DOHH2 (cell line): ENCODE measurements at regions not wholly inside any gene's neighbourhood (a gene's known extent, or its start where the extent isn't known, plus 50 kb on each side); places are given as distances from the start of the nearest gene placed in this dataset.

ENCODE experiments used
- H3F3A ChIP-seq: fragments of 200-600 bp; sonication (generic), shearing (Covaris generic); 2 replicates; pipeline ENCODE4 v1.6.0; 2016; ENCODE audit warnings: antibody characterized with exemption, mild to moderate bottlenecking; ENCODE audit not compliant: control insufficient read depth, insufficient read depth
- H3K27ac ChIP-seq: fragments of 200-600 bp; sonication (generic); 2 replicates; pipeline ENCODE4 v1.5.1; 2014; ENCODE audit warnings: low read depth, mild to moderate bottlenecking, low read length, moderate library complexity
- H3K27me3 ChIP-seq: fragments of 200-600 bp; sonication (generic); 2 replicates; pipeline ENCODE4 v1.6.1; 2014; ENCODE audit warnings: mild to moderate bottlenecking, low read length, mixed read lengths; ENCODE audit not compliant: control insufficient read depth
- H3K36me3 ChIP-seq: fragments of 200-600 bp; sonication (generic); 2 replicates; pipeline ENCODE4 v1.6.1; 2014; ENCODE audit warnings: mild to moderate bottlenecking, low read length, moderate library complexity, mixed read lengths; ENCODE audit not compliant: control insufficient read depth
- H3K4me1 ChIP-seq: fragments of 200-600 bp; sonication (generic); 2 replicates; pipeline ENCODE4 v1.6.1; 2014; ENCODE audit warnings: mild to moderate bottlenecking, low read length, mixed read lengths; ENCODE audit not compliant: control insufficient read depth
- H3K4me2 ChIP-seq: fragments of 200-600 bp; sonication (generic); 2 replicates; pipeline ENCODE4 v1.6.0; 2014; ENCODE audit warnings: mild to moderate bottlenecking, low read length, moderate library complexity
- H3K4me3 ChIP-seq: fragments of 200-600 bp; sonication (generic); 2 replicates; pipeline ENCODE4 v1.5.1; 2014; ENCODE audit warnings: mild to moderate bottlenecking, low read length, mixed read lengths
- H3K79me2 ChIP-seq: fragments of 200-600 bp; sonication (generic); 2 replicates; pipeline ENCODE4 v1.6.1; 2014; ENCODE audit warnings: mild to moderate bottlenecking, low read length, mixed read lengths; ENCODE audit not compliant: control insufficient read depth
- H3K9me2 ChIP-seq: fragments of 200-600 bp; sonication (generic); replicated peaks from 2 replicates; pipeline ENCODE4 v1.6.1; 2014; ENCODE audit warnings: mild to moderate bottlenecking, low read length, mixed read lengths; ENCODE audit not compliant: control insufficient read depth
- H3K9me3 ChIP-seq: fragments of 200-600 bp; sonication (generic); 2 replicates; pipeline ENCODE4 v1.6.1; 2014; ENCODE audit warnings: antibody characterized with exemption, low read length, mixed read lengths; ENCODE audit not compliant: control insufficient read depth, insufficient read depth
- H4K20me1 ChIP-seq: fragments of 200-600 bp; sonication (generic); 2 replicates; pipeline ENCODE4 v1.6.0; 2014; ENCODE audit warnings: low read depth, mild to moderate bottlenecking, antibody characterized with exemption, low read length, moderate library complexity; ENCODE audit not compliant: control insufficient read depth, insufficient read depth
- EZH2phosphoT487 ChIP-seq: fragments of 200-600 bp; sonication (generic); IDR thresholded peaks from 2 replicates; pipeline ENCODE4 v1.6.1; 2017; ENCODE audit warnings: borderline replicate concordance, mild to moderate bottlenecking, antibody characterized with exemption, low read length, moderate library complexity, mixed read lengths
- TF ChIP-seq, protein P1 (sequence below): fragments of 200-600 bp; sonication (generic); IDR thresholded peaks from one replicate; pipeline ENCODE4 v1.5.1; 2014; ENCODE audit warnings: antibody characterized with exemption, mild to moderate bottlenecking, low read depth, low read length; ENCODE audit not compliant: poor library complexity, severe bottlenecking

DNA sequence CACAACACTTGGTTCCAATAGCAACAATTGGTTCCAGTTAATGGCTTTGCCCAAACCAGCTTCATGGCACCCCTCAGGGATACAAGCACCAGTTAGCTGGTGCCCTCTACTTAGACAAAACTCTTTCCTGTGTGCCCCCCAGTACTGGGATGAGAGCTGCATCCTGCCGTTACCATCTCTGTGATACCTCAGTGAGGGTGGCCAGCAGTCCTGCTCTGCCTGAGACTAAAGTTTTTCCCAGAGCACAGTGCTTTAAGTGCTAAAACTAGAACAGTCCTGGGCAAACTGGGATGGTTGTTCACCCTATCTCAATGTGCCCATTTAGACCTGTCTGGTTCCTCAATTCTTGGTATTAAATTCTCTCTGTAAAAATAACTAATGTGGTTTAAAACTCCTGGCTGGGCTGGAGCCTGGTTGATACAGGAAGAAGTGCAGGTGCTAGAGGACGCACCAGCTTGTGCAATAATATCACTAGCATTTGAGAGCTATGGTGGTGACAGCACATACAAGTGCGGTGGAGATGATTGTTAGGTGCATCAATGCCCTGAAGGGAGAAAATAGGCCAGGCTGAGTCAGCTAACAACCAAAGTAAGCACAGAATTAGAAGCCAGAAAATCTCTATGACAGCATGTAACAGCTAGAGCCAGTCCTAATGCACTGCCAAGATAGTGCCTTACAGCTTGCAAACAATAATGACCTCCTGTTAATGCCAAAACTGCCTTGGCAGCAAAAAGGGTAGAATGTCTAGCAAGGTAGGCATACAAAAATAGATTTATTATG is 179.8 kb upstream of the GALNT2 start:
- Histone ChIP-seq H3F3A (no peaks in the 10 kb centered on the region), H3K4me1 (no peaks in the 10 kb centered on the region), H3K9me2 (no peaks in the 10 kb centered on the region), H4K20me1 (no peaks in the 10 kb centered on the region), H3K27ac (no peak overlapping the region), H3K36me3 (no peaks in the 10 kb centered on the region), H3K4me2 (no peak overlapping the region), H3K9me3 (peaks cover 3% of the 10 kb centered on the region; the same call in 1 of the 2 replicates), H3K79me2 (no peaks in the 10 kb centered on the region), H3K4me3 (no peak overlapping the region), H3K27me3 (peaks cover 33% of the 10 kb centered on the region)
- TF ChIP-seq, protein P1, sequence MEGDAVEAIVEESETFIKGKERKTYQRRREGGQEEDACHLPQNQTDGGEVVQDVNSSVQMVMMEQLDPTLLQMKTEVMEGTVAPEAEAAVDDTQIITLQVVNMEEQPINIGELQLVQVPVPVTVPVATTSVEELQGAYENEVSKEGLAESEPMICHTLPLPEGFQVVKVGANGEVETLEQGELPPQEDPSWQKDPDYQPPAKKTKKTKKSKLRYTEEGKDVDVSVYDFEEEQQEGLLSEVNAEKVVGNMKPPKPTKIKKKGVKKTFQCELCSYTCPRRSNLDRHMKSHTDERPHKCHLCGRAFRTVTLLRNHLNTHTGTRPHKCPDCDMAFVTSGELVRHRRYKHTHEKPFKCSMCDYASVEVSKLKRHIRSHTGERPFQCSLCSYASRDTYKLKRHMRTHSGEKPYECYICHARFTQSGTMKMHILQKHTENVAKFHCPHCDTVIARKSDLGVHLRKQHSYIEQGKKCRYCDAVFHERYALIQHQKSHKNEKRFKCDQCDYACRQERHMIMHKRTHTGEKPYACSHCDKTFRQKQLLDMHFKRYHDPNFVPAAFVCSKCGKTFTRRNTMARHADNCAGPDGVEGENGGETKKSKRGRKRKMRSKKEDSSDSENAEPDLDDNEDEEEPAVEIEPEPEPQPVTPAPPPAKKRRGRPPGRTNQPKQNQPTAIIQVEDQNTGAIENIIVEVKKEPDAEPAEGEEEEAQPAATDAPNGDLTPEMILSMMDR, result no peak
- TF ChIP-seq EZH2phosphoT487, result no peak

- Histone ChIP-seq H4K20me1 (no peaks in the 10 kb centered on the region), H3K27ac (no peak overlapping the region), H3K27me3 (peaks cover 40% of the 10 kb centered on the region), H3F3A (no peaks in the 10 kb centered on the region), H3K9me3 (peaks cover 3% of the 10 kb centered on the region; the same call in 1 of the 2 replicates), H3K4me3 (no peak overlapping the region), H3K4me2 (no peak overlapping the region), H3K36me3 (no peaks in the 10 kb centered on the region), H3K79me2 (no peaks in the 10 kb centered on the region), H3K9me2 (no peaks in the 10 kb centered on the region), H3K4me1 (no peaks in the 10 kb centered on the region)
- TF ChIP-seq EZH2phosphoT487, result no peak
- TF ChIP-seq, protein P1, result no peak
Measured at GRCh38 chr1:229888157-229888556, 178.9 kb upstream of the GALNT2 start.

GRCh38 chr1:229888561-229889001 is 178.5 kb upstream of the GALNT2 start:
- H3K4me2 ChIP-seq, result no peak overlapping the region
- no peaks in the 10 kb centered on the region for H3K4me1 ChIP-seq
- H4K20me1 ChIP-seq, result no peaks in the 10 kb centered on the region
- no peak overlapping the region for H3K27ac ChIP-seq
- H3K9me2 ChIP-seq, result no peaks in the 10 kb centered on the region
- no peaks in the 10 kb centered on the region for H3K79me2 ChIP-seq
- no peak overlapping the region for H3K4me3 ChIP-seq
- no peaks in the 10 kb centered on the region for H3F3A ChIP-seq
- H3K36me3 ChIP-seq, result no peaks in the 10 kb centered on the region
- H3K9me3 ChIP-seq, result peaks cover 3% of the 10 kb centered on the region; the same call in 1 of the 2 replicates
- H3K27me3 ChIP-seq, result peaks cover 41% of the 10 kb centered on the region
- TF ChIP-seq, protein P1, result no peak
- no peak for TF ChIP-seq EZH2phosphoT487
